Jurkat, Clone E6-1 (cell line): ENCODE measurements at regions not wholly inside any gene's neighbourhood (a gene's known extent, or its start where the extent isn't known, plus 50 kb on each side); places are given as distances from the start of the nearest gene placed in this dataset.
"Not testable (repeated sequence)": the region's sequence is repeated elsewhere in the genome, so short reads cannot be mapped to it uniquely, and the experiment has no call there.

Experiments
- DNase-seq: peaks from one replicate; pipeline ENCODE4 v3.0.0-alpha.2; 2011; ENCODE audit warnings: low read depth, low spot score
- H3K4me3 ChIP-seq: 2 replicates; pipeline ENCODE4 v1.5.1; 2011; ENCODE audit warnings: mild to moderate bottlenecking, low read length, control low read depth, moderate library complexity

DNA sequence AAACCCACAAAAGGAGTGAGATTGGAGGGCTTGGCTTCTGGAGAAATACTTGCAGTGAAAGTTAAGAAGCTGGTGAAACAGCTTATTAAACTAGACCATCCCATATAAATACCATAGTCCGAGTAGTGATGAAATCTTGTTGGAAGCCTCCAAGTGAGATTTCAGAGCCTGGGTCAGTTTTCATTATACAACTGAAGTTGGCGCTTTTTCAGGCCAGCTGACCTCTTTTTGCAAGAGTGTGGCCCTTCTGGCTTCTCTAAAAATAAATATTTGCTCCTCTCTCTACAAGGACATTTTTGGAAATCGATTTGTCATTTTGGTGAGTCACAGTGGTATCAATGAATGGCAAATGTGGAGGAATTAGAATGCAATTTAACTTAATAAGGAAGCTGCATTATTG is 51.2 kb upstream of the THRB start:
- DNase-seq = no peak
- H3K4me3 ChIP-seq = no peak overlapping the region

- no peak overlapping the region for H3K4me3 ChIP-seq
- DNase-seq = no peak
Measured at GRCh38 chr3:24548278-24548677, 53.6 kb upstream of the THRB start.

DNA sequence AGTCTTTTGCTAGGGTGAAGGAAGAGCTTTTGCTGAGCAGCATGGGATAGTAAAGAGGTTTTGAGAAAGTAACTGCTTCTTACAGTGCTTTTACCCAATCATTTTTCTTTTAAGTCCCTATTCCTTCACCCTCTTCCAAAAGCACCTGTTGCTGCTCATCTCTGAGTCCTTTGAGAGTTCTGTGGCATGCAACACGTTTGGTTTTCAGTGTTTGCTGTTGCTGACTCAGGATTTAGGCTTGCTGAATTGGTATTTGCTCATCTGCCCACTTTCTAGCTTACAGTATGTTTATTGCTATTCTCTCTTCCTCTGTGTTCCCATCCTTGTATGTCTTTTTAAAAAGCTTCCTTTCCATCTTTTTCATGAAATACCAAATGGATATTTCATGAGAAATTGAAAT is 55.9 kb upstream of the THRB start:
- H3K4me3 ChIP-seq = no peak overlapping the region
- DNase-seq = no peak

DNA sequence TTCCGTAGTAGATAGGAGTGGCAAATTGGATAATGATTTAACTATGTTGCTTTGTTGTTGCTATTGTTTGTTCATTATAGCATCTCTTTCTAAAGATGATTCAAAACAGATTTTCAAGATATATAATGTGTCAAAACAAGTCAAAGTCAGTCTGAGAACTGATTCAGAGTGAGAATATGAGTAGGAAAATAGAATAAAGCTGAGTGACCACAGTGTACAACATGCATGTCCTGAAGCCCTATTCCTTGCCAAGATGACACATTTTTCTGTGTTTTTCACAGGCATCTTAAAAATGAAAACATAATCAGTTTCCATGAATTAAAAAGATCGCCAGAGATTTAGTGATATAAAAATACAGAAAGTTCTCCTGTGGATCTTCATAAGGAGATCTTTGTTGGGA is 57.0 kb upstream of the THRB start:
- H3K4me3 ChIP-seq = no peak overlapping the region
- no peak for DNase-seq

- DNase-seq = no peak
- no peak overlapping the region for H3K4me3 ChIP-seq
Measured at GRCh38 chr3:24562895-24563294, 68.2 kb upstream of the THRB start.

GRCh38 chr3:24565053-24565452 is 70.4 kb upstream of the THRB start:
- DNase-seq = no peak
- H3K4me3 ChIP-seq = no peak overlapping the region

GRCh38 chr3:24565656-24566055 is 71.0 kb upstream of the THRB start:
- no peak for DNase-seq
- no peak overlapping the region for H3K4me3 ChIP-seq

- no peak for DNase-seq
- no peak overlapping the region for H3K4me3 ChIP-seq
Measured at GRCh38 chr3:24566927-24567326, 72.3 kb upstream of the THRB start.

- not testable (repeated sequence) for DNase-seq
Measured at GRCh38 chr3:24572409-24572808, 77.8 kb upstream of the THRB start.

DNA sequence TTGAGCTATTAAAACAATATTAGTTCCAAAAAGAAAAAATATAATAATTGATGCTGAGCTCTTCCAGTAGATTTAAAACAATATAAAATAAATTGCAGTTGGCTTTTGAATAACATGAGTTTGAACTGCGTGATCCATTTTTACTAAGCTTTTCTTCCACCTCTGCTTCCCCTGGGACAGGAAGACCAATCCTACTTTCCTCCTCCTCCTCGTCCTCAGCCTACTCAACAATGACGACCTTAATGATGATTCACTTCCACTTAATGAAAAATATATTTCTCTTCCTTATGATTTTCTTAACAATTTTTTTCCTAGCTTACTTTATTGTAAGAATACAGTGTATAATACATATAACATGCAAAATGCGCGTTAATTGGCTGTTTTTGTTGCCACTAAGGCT is 78.9 kb upstream of the THRB start:
- no peak overlapping the region for H3K4me3 ChIP-seq
- DNase-seq = no peak

More at GRCh38 chr3:24572409-24572808, 77.8 kb upstream of the THRB start:
- not testable (repeated sequence) for H3K4me3 ChIP-seq

DNA sequence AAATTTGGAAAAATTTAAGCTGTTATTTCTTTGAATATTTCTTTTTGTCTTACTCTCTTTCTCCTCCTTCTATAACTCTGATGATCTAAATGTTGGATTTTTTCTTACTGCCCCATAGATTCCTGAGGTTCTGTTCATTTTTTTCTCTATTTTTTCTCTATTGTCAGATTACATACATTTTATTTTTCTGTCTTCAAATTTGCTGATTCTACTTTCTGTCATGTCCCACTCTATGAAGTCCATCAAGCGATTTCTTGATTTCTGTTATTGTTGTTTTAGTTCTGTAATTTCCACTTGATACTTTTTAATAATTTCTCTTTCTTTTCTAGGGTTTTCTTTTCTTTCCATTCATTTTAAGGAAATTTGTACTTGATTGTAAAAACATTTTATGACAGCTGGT is 83.7 kb upstream of the THRB start:
- no peak overlapping the region for H3K4me3 ChIP-seq
- no peak for DNase-seq

- no peak overlapping the region for H3K4me3 ChIP-seq
- DNase-seq = no peak
Measured at GRCh38 chr3:24578951-24579421, 84.3 kb upstream of the THRB start.

DNA sequence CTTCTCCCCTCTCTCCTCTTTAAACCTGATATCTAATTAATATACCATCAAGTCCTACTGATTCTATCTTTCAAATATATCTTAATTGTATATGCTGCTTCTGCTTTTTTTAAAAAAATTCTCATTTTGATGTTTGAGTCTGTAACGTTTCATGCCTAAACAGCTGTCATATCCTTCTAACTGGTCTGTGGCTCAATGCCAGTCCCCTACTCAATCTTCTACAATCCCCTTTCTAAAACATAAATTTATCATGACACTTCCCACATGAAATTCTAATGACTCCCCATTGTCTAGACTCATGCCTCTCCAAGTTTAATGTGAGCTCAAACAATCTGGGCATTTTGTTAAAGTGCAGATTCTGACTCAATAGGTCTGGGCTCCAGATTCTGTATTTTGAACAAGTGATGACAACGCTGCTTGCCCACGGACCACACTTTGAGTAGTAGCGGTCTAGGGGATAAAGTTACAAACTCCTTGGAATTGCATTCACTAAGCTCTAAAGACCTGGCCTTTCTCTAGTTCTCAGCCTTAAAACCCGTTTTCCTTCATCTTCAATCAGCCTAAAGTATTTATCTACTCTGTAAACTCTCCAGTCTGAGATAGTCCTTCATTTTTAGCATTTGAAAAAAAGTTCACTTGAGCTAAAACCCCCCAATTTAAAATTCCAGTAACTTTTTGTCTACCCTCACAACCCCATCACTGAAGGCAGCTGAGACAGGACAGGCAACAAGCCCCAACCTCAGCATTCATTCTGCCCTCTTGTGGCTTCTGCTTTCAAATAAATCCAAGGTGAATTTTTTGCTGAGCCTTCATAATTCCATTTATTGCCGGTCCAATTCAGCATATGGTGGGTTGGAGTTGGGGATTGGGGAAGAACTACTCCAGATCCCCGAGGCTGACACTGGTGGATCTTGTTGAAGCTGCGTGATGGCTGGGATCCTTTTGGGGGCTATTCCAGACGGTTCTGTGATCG is 88.1 kb upstream of the THRB start:
- no peak for DNase-seq
- no peak overlapping the region for H3K4me3 ChIP-seq

DNA sequence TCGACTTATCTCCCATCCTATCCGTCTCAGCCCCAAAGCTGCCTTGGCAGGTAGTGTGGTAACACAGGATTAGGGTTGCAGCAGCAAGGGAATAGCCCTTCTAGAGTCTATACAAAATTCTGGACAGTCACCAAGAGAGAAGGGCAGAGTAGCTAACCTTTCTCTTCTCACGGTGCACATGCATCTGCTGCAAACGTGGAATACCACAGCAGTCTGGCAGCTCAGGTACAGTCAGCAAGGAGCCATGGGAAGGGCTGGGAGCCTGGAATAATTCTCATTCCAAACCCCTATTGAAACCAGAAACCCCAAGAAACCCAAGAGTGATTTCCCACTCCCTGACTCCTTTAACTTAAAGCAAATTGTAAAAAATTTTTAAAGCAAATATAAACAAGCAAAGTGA is 92.3 kb upstream of the THRB start:
- H3K4me3 ChIP-seq = no peak overlapping the region
- DNase-seq = no peak

- H3K4me3 ChIP-seq = no peak overlapping the region
- DNase-seq = no peak
Measured at GRCh38 chr3:24588629-24589512, 94.2 kb upstream of the THRB start.

- DNase-seq = no peak
- no peak overlapping the region for H3K4me3 ChIP-seq
Measured at GRCh38 chr3:24589513-24589851, 94.8 kb upstream of the THRB start.

DNA sequence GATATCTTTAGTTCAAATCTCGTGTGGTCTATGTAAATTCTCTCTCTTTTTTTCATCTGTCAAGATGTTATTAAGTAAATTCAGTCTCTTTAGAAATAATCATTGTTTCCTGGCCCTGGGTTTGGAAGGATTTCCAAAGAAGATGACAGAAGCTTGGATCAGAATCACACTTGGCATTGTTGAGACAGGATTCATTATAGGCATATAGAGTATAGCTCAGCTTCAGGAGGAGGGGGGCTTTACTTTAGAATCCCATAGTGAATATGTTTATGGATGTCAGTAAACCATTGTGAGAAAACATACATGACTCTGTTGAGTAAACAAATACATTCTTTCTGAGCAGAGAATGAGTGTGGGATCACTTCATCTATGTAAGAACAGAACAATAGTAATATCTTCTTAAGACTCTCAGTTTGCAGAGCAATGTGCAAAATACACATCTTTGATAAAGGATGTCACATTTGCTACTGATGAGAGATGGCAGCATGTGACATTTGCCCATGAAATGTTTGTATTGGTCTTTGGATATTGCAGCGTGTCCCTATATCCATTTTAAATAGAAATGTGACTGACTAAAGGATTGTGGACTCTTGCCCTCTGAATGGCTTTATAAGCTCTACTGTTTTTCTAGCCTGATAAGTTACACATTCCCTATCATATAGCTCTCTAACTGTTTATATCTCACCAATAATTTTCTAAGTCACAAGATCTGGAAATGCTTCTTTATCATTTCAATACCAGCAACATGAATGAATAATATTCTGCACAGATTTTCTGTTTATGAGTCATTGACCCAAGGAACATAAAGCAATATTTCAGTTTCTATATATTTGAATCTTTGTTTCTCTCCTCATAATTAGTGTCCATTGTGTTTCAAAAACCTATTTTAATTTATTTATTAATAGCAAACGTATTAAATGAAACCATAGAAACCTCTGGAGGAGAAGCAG is 95.6 kb upstream of the THRB start:
- DNase-seq = no peak
- no peak overlapping the region for H3K4me3 ChIP-seq

- no peak for DNase-seq
- no peak overlapping the region for H3K4me3 ChIP-seq
Measured at GRCh38 chr3:24591191-24591590, 96.5 kb upstream of the THRB start.
